ENCODE measurements at regions not wholly inside any gene's neighbourhood (a gene's known extent, or its start where the extent isn't known, plus 50 kb on each side); places are given as distances from the start of the nearest gene placed in this dataset.

- TF ChIP-seq CTCF (IDR thresholded peaks at IDR 0.05) (no peak), POLR2A (IDR thresholded peaks at IDR 0.05) (no peak)
Measured at GRCh38 chr20:48571949-48572847, 255.6 kb downstream of the PREX1 start.
